ENCODE measurements at regions not wholly inside any gene's neighbourhood (a gene's known extent, or its start where the extent isn't known, plus 50 kb on each side); places are given as distances from the start of the nearest gene placed in this dataset.

DNA sequence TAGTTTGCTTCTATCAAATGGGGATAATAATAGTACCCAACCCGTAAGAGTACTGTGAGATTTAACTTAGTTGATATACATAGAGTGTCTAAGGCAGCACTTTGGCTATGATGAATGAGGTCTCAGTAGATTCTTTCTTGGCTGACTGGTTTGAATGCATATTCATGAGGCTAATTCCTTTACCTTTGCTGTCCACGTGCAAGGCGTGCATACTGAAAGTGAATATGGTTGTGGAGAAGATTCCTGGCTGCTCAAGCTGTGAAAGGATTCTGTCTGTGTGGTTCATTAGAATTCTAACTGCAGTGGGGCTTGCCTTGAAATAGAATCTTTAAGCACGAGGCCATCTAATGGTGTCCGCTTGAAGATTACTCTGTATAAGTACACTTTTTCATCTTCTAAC, 110.3 kb downstream of the SEC23IP start:
- TF ChIP-seq GATA2 (IDR thresholded peaks at IDR 0.05; ENCODE audit: low read depth, low read length) (no peak), GATA3 (IDR thresholded peaks at IDR 0.05; ENCODE audit: low read depth, low read length) (no peak)
